ENCODE measurements at regions not wholly inside any gene's neighbourhood (a gene's known extent, or its start where the extent isn't known, plus 50 kb on each side); places are given as distances from the start of the nearest gene placed in this dataset.

DNA sequence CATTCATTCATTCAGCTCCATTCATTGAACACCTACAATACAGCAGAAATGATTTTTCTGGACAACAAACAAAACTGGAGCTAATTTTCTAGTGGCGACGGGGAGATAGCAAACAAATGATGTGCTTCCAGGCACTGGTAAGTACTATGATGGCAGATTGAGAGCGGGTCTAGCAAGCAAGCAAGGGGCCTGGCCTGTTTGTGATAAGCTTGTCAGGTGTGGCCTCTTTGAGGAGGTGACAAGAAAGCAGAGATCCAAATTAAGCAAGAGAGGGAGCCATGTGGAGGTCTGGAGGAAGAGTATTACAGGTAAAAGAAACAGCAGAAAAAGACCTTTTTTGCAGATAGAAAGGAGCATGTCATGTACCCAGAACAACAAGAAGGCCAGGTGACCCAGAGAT lies 216.1 kb upstream of the CPHXL start:
- POLR2A ChIA-PET: no interaction called here

DNA sequence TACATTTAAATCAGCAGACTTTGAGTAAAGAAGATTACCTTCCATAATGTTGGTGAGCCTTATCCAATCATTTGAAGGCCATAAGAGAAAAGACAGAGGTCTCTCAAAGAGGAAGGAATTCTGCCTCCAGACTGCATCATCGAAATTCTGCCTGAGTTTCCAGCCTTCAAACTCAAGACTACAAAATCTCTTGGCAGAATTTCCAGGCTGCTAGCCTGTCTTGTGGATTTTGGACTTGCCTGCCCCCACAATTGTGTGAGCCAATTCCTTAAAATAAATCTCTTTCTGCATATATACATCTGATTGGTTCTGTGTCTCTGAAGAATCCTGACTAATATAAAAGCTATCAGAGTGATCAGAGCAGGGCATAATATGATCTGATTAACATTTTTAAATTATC lies 216.6 kb upstream of the CPHXL start:
- H3K4me1 ChIP-seq (ENCODE audit: control insufficient read depth, insufficient read depth, low read length): no peaks in the 10 kb centered on the region
- H3K27me3 ChIP-seq (ENCODE audit: control insufficient read depth, insufficient read depth, low read length): no peaks in the 10 kb centered on the region
- POLR2A ChIA-PET: no interaction called here

More for the DNA sequence above, 216.1 kb upstream of the CPHXL start:
- ATAC-seq (no peak), DNase-seq (ENCODE audit: low read depth, low spot score) (no peak)
- CTCF ChIA-PET: no interaction called here
- TF ChIP-seq, protein P1, sequence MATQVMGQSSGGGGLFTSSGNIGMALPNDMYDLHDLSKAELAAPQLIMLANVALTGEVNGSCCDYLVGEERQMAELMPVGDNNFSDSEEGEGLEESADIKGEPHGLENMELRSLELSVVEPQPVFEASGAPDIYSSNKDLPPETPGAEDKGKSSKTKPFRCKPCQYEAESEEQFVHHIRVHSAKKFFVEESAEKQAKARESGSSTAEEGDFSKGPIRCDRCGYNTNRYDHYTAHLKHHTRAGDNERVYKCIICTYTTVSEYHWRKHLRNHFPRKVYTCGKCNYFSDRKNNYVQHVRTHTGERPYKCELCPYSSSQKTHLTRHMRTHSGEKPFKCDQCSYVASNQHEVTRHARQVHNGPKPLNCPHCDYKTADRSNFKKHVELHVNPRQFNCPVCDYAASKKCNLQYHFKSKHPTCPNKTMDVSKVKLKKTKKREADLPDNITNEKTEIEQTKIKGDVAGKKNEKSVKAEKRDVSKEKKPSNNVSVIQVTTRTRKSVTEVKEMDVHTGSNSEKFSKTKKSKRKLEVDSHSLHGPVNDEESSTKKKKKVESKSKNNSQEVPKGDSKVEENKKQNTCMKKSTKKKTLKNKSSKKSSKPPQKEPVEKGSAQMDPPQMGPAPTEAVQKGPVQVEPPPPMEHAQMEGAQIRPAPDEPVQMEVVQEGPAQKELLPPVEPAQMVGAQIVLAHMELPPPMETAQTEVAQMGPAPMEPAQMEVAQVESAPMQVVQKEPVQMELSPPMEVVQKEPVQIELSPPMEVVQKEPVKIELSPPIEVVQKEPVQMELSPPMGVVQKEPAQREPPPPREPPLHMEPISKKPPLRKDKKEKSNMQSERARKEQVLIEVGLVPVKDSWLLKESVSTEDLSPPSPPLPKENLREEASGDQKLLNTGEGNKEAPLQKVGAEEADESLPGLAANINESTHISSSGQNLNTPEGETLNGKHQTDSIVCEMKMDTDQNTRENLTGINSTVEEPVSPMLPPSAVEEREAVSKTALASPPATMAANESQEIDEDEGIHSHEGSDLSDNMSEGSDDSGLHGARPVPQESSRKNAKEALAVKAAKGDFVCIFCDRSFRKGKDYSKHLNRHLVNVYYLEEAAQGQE (IDR thresholded peaks at IDR 0.05; ENCODE audit: insufficient read depth in 1 of 2, low read depth in 2 of 2, low read length in 1 of 2): no peak
- no peak for TF ChIP-seq SIN3A (IDR thresholded peaks at IDR 0.05; ENCODE audit: borderline replicate concordance, insufficient read depth, low read depth, low read length)
- TF ChIP-seq POLR2AphosphoS5 (IDR thresholded peaks at IDR 0.05; ENCODE audit: low read depth, low read length): no peak
- TF ChIP-seq, protein P2, sequence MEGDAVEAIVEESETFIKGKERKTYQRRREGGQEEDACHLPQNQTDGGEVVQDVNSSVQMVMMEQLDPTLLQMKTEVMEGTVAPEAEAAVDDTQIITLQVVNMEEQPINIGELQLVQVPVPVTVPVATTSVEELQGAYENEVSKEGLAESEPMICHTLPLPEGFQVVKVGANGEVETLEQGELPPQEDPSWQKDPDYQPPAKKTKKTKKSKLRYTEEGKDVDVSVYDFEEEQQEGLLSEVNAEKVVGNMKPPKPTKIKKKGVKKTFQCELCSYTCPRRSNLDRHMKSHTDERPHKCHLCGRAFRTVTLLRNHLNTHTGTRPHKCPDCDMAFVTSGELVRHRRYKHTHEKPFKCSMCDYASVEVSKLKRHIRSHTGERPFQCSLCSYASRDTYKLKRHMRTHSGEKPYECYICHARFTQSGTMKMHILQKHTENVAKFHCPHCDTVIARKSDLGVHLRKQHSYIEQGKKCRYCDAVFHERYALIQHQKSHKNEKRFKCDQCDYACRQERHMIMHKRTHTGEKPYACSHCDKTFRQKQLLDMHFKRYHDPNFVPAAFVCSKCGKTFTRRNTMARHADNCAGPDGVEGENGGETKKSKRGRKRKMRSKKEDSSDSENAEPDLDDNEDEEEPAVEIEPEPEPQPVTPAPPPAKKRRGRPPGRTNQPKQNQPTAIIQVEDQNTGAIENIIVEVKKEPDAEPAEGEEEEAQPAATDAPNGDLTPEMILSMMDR (IDR thresholded peaks at IDR 0.05): no peak
- TF ChIP-seq TCF7L2 (IDR thresholded peaks at IDR 0.05; ENCODE audit: low read depth, low read length): no peak
- in situ Hi-C loops (cut with HindIII; ENCODE audit: low pct_unique_long_range_greater_than_20kb, low sequenced_read_pairs) (no loop called here), intact Hi-C loops (cut with micrococcal nuclease; ENCODE audit: unreplicated experiment) (no loop called here)
- Histone ChIP-seq H3K4me1 (ENCODE audit: control insufficient read depth, insufficient read depth, low read length) (no peaks in the 10 kb centered on the region), H3K4me3 (ENCODE audit: low read depth in 2 of 2, low read length in 2 of 2) (no peak overlapping the region), H3K27me3 (ENCODE audit: control insufficient read depth, insufficient read depth, low read length) (no peaks in the 10 kb centered on the region), H3K9me3 (ENCODE audit: control insufficient read depth, insufficient read depth, low read depth, low read length) (no peaks in the 10 kb centered on the region), H3K36me3 (ENCODE audit: control insufficient read depth, insufficient read depth, low read length) (no peaks in the 10 kb centered on the region), H3K27ac (ENCODE audit: low read length) (no peak overlapping the region)
- BruUV-seq (replicated peaks): no TSS peak

More for the DNA sequence above, 216.6 kb upstream of the CPHXL start:
- Histone ChIP-seq H3K4me3 (ENCODE audit: low read depth in 2 of 2, low read length in 2 of 2) (no peak overlapping the region), H3K27ac (ENCODE audit: low read length) (no peak overlapping the region), H3K9me3 (ENCODE audit: control insufficient read depth, insufficient read depth, low read depth, low read length) (no peaks in the 10 kb centered on the region), H3K36me3 (ENCODE audit: control insufficient read depth, insufficient read depth, low read length) (no peaks in the 10 kb centered on the region)
- intact Hi-C loops (cut with micrococcal nuclease; ENCODE audit: unreplicated experiment) (no loop called here), in situ Hi-C loops (cut with HindIII; ENCODE audit: low pct_unique_long_range_greater_than_20kb, low sequenced_read_pairs) (no loop called here)
- BruUV-seq (replicated peaks): no TSS peak
- TF ChIP-seq, protein P2 (IDR thresholded peaks at IDR 0.05): no peak
- TF ChIP-seq, protein P1 (IDR thresholded peaks at IDR 0.05; ENCODE audit: insufficient read depth in 1 of 2, low read depth in 2 of 2, low read length in 1 of 2): no peak
- TF ChIP-seq TCF7L2 (IDR thresholded peaks at IDR 0.05; ENCODE audit: low read depth, low read length) (no peak), POLR2AphosphoS5 (IDR thresholded peaks at IDR 0.05; ENCODE audit: low read depth, low read length) (no peak)
- DNase-seq (ENCODE audit: low read depth, low spot score) (no peak), ATAC-seq (no peak)
- CTCF ChIA-PET: no interaction called here
